ENCODE measurements at regions not wholly inside any gene's neighbourhood (a gene's known extent, or its start where the extent isn't known, plus 50 kb on each side); places are given as distances from the start of the nearest gene placed in this dataset.
A peak's percentile ranks its signal among the peaks of the same experiment; 100 is the strongest.

GRCh38 chr19:30916238-30916637, 433.0 kb downstream of the TSHZ3 start:
- no peak for ATAC-seq
- CTCF ChIA-PET = interaction anchor here (1.5 kb wide), 1 partner anchor 233 kb away, joined by 4 read pairs; no protein-coding TSS in a partner anchor

DNA sequence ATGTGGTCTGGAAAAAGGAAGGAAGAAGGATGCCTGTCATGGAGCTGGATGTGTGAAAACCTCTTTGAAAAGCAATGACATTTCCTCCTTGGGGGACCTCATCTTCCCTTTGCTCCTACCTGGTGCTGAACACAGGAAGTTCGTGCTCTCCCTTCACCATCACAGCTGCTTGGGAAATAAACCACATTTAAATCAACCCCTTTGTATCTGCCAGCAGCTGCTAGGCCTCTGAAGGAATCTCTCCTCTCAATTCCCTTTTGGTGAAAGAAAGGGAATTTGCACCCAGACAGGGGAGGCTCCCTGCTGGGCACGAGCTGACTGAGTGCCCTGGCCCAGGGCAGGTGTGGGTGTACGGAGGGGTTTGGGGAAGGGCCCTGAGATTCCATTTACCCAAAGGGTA, 437.7 kb downstream of the TSHZ3 start:
- Histone ChIP-seq H3K4me1 (no peaks in the 10 kb centered on the region), H3K4me3 (no peak overlapping the region), H3K9me3 (no peaks in the 10 kb centered on the region), H3K4me2 (no peak overlapping the region), H3K27ac (no peak overlapping the region)
- ChIA-PET POLR2A (no interaction called here), CTCF (interaction anchor here (0.9 to 1.3 kb wide), 2 partner anchors 22 to 31 kb away, joined by 3 read pairs; no protein-coding TSS in a partner anchor)
- FAIRE-seq (no peak), DNase-seq (ENCODE audit: low read depth in 1 of 2, low spot score in 1 of 2) (no peak), ATAC-seq (no peak)
- TF ChIP-seq, protein P1, sequence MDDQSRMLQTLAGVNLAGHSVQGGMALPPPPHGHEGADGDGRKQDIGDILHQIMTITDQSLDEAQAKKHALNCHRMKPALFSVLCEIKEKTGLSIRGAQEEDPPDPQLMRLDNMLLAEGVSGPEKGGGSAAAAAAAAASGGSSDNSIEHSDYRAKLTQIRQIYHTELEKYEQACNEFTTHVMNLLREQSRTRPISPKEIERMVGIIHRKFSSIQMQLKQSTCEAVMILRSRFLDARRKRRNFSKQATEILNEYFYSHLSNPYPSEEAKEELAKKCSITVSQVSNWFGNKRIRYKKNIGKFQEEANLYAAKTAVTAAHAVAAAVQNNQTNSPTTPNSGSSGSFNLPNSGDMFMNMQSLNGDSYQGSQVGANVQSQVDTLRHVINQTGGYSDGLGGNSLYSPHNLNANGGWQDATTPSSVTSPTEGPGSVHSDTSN (IDR thresholded peaks at IDR 0.05) = no peak
- TF ChIP-seq MYC (IDR thresholded peaks at IDR 0.05; ENCODE audit: borderline replicate concordance, low read length) (no peak), GATA3 (IDR thresholded peaks at IDR 0.05; ENCODE audit: borderline replicate concordance) (no peak)
- WGBS (ENCODE audit: missing lambda C conversion rate) = 18% methylated on average over 3 of the region's 3 CpGs

More at GRCh38 chr19:30916238-30916637, 433.0 kb downstream of the TSHZ3 start:
- no peak overlapping the region for H3K4me2 ChIP-seq
- TF ChIP-seq MYC (IDR thresholded peaks at IDR 0.05; ENCODE audit: borderline replicate concordance, low read length) = no peak
- TF ChIP-seq, protein P2, sequence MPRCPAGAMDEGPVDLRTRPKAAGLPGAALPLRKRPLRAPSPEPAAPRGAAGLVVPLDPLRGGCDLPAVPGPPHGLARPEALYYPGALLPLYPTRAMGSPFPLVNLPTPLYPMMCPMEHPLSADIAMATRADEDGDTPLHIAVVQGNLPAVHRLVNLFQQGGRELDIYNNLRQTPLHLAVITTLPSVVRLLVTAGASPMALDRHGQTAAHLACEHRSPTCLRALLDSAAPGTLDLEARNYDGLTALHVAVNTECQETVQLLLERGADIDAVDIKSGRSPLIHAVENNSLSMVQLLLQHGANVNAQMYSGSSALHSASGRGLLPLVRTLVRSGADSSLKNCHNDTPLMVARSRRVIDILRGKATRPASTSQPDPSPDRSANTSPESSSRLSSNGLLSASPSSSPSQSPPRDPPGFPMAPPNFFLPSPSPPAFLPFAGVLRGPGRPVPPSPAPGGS (IDR thresholded peaks at IDR 0.05) = no peak
- TF ChIP-seq HOXB13 (CRISPR knock-in tag; IDR thresholded peaks at IDR 0.05; ENCODE audit: low read depth) = no peak
- no peak for TF ChIP-seq MAFK (IDR thresholded peaks at IDR 0.05; ENCODE audit: partially characterized antibody)
- POLR2A ChIA-PET = no interaction called here
- FAIRE-seq (no peak), DNase-seq (ENCODE audit: low read depth in 1 of 2, low spot score in 1 of 2) (no peak)
- H3K4me3 ChIP-seq = no peak overlapping the region
- H3K27ac ChIP-seq = no peak overlapping the region
- H3K4me1 ChIP-seq = no peaks in the 10 kb centered on the region
- no peaks in the 10 kb centered on the region for H3K9me3 ChIP-seq
- WGBS (ENCODE audit: missing lambda C conversion rate) = 35% methylated on average over 9 of the region's 9 CpGs

DNA sequence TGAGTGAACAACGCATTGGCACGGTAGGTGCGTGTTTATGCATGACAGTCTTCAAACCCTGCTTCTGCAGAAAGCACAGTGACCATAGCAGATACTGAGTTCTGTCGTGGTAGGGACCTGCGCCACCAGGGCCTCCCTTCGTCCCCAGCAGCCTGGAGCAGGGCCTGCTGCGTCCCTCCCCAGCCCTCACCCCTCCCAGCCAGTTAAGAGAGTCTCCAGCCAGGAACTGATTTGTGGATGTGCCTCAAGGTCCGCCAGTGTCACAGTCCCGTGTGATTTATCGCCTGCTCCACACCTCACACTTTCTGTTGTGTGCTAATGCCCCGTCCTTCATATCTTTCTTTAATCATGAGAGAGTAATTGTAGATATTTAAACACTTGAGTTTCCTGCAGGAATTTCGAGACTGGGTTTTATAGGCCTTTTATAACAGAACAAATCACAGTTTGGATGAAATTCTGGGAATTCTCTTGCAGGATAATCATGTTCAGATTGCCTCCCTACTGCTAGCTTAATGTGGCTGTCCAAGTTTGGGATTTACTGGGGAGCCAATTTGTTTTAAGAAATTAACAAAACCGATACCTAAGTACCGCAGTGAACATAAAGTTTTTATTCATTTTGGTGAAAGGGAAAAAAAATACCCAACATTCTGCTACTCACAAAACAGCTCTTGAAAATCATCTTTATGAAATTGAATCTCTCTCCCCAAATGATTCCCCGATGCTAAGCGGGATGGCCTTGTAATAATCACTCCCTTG, 438.6 kb downstream of the TSHZ3 start:
- Histone ChIP-seq H3K9me3 (no peaks in the 10 kb centered on the region), H3K27ac (no peak overlapping the region), H3K4me2 (no peak overlapping the region), H3K4me1 (no peaks in the 10 kb centered on the region), H3K4me3 (no peak overlapping the region)
- DNase-seq (ENCODE audit: low read depth in 1 of 2, low spot score in 1 of 2) (no peak), ATAC-seq (no peak), FAIRE-seq (no peak)
- 29% methylated on average over 16 of the region's 16 CpGs for WGBS (ENCODE audit: missing lambda C conversion rate)
- POLR2A ChIA-PET = no interaction called here
- CTCF ChIA-PET = interaction anchor here (0.9 to 1.3 kb wide), 4 partner anchors 16 to 106 kb away, joined by 3 read pairs; no protein-coding TSS in a partner anchor
- TF ChIP-seq KDM5A (IDR thresholded peaks at IDR 0.05) = no peak

- WGBS (ENCODE audit: missing lambda C conversion rate) = 43% methylated on average over 4 of the region's 4 CpGs
- POLR2A ChIA-PET = no interaction called here
These were observed 440.0 kb downstream of the TSHZ3 start for GRCh38 chr19:30909216-30909615.

GRCh38 chr19:30908262-30908771, 440.9 kb downstream of the TSHZ3 start:
- WGBS (ENCODE audit: missing lambda C conversion rate) = 48% methylated on average over 4 of the region's 4 CpGs
- POLR2A ChIA-PET = no interaction called here
- Histone ChIP-seq H3K9me3 (peaks cover 3% of the 10 kb centered on the region; the same call in 1 of the 3 replicates), H3K27ac (no peak overlapping the region), H3K4me2 (no peak overlapping the region), H3K4me1 (no peaks in the 10 kb centered on the region), H3K4me3 (no peak overlapping the region)
- ATAC-seq (no peak), DNase-seq (ENCODE audit: low read depth in 1 of 2, low spot score in 1 of 2) (no peak), FAIRE-seq (peak; percentile 65)
- CTCF ChIA-PET = interaction anchor here (0.9 kb wide), 1 partner anchor 9 kb away, joined by 4 read pairs; no protein-coding TSS in a partner anchor
- TF ChIP-seq EP300 (IDR thresholded peaks at IDR 0.05) (no peak), FOSB (CRISPR knock-in tag; IDR thresholded peaks at IDR 0.05) (no peak), SMC3 (IDR thresholded peaks at IDR 0.05) (no peak), NR3C1 (IDR thresholded peaks at IDR 0.05) (no peak), NPAS2 (CRISPR knock-in tag; IDR thresholded peaks at IDR 0.05; ENCODE audit: borderline replicate concordance) (no peak), ESRRA (IDR thresholded peaks at IDR 0.05; ENCODE audit: borderline replicate concordance, low read length) (no peak), HDAC2 (IDR thresholded peaks at IDR 0.05) (no peak), ZC3H11A (IDR thresholded peaks at IDR 0.05) (no peak)
- TF ChIP-seq, protein P3, sequence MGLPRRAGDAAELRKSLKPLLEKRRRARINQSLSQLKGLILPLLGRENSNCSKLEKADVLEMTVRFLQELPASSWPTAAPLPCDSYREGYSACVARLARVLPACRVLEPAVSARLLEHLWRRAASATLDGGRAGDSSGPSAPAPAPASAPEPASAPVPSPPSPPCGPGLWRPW (IDR thresholded peaks at IDR 0.05) = no peak
- TF ChIP-seq, protein P4, sequence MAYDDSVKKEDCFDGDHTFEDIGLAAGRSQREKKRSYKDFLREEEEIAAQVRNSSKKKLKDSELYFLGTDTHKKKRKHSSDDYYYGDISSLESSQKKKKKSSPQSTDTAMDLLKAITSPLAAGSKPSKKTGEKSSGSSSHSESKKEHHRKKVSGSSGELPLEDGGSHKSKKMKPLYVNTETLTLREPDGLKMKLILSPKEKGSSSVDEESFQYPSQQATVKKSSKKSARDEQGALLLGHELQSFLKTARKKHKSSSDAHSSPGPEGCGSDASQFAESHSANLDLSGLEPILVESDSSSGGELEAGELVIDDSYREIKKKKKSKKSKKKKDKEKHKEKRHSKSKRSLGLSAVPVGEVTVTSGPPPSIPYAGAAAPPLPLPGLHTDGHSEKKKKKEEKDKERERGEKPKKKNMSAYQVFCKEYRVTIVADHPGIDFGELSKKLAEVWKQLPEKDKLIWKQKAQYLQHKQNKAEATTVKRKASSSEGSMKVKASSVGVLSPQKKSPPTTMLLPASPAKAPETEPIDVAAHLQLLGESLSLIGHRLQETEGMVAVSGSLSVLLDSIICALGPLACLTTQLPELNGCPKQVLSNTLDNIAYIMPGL (CRISPR knock-in tag; IDR thresholded peaks at IDR 0.05; ENCODE audit: borderline replicate concordance) = no peak

More at GRCh38 chr19:30909216-30909615, 440.0 kb downstream of the TSHZ3 start:
- Histone ChIP-seq H3K4me1 (no peaks in the 10 kb centered on the region), H3K9me3 (no peaks in the 10 kb centered on the region), H3K4me2 (no peak overlapping the region), H3K27ac (no peak overlapping the region), H3K4me3 (no peak overlapping the region)
- TF ChIP-seq NR3C1 (IDR thresholded peaks at IDR 0.05) (no peak), CHD2 (IDR thresholded peaks at IDR 0.05; ENCODE audit: low read length, partially characterized antibody) (no peak), GATA3 (IDR thresholded peaks at IDR 0.05; ENCODE audit: borderline replicate concordance) (no peak), EHF (CRISPR knock-in tag; IDR thresholded peaks at IDR 0.05) (no peak), NFE2L2 (conservative IDR thresholded peaks at IDR 0.05; ENCODE audit: low read length) (no peak), POLR2A (IDR thresholded peaks at IDR 0.05; ENCODE audit: low read length) (no peak), RCOR1 (IDR thresholded peaks at IDR 0.05; ENCODE audit: low read depth, low read length) (no peak), JUNB (IDR thresholded peaks at IDR 0.05) (no peak)
- TF ChIP-seq, protein P3 (IDR thresholded peaks at IDR 0.05) = no peak
- no peak for DNase-seq (ENCODE audit: low read depth in 1 of 2, low spot score in 1 of 2)
- CTCF ChIA-PET = interaction anchor here (0.9 to 1.2 kb wide), 2 partner anchors 13 to 14 kb away, joined by 3 to 4 read pairs; no protein-coding TSS in a partner anchor
- ATAC-seq = no peak
- peak; percentile 7 for FAIRE-seq
